GM18502 (cell line): ENCODE measurements at regions not wholly inside any gene's neighbourhood (a gene's known extent, or its start where the extent isn't known, plus 50 kb on each side); places are given as distances from the start of the nearest gene placed in this dataset.
"Not testable (repeated sequence)": the region's sequence is repeated elsewhere in the genome, so short reads cannot be mapped to it uniquely, and the experiment has no call there.

Experiments used
- ATAC-seq: cut with Tn5 transposase; IDR thresholded peaks from one replicate; pipeline ENCODE4 v1.9.1; 2021; ENCODE audit warnings: mild to moderate bottlenecking; ENCODE audit not compliant: unreplicated experiment, poor library complexity

DNA sequence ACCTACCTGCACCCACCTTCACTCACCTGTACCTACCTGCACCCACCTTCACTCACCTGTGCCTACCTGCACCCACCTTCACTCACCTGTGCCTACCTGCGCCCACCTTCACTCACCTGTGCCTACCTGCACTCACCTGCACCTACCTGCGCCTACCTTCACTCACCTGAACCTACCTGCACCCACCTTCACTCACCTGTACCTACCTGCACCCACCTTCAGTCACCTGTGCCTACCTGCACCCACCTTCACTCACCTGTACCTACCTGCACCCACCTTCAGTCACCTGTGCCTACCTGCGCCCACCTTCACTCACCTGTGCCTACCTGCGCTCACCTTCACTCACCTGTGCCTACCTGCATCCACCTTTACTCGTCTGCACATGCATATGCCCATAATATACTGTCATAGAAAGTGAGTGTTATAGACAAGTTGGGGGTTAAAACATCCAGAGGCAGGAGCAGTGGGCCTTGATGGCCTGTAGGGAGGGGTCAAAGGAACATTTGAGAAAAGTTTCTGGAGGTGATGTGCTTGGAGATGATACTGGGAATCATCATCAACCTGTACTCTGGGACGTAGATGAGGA is 232.9 kb upstream of the ZFP64 start:
- ATAC-seq, result not testable (repeated sequence)

DNA sequence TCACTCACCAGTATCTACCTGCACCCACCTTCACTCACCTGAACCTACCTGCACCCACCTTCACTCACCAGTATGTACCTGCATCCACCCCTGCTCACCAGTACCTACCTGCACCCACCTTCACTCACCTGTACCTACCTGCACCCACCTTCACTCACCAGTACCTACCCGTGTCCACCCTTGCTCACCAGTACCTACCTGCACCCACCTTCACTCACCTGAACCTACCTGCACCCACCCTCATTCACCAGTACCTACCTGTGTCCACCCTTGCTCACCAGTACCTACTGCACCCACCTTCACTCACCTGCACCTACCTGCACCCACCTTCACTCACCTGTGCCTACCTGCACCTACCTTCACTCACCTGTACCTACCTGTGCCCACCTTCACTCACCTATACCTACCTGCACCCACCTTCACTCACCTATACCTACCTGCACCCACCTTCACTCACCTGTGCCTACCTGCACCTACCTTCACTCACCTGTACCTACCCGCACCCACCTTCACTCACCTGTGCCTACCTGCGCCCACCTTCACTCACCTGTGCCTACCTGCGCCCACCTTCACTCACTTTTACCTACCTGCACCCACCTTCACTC is 232.1 kb upstream of the ZFP64 start:
- ATAC-seq, result not testable (repeated sequence)

DNA sequence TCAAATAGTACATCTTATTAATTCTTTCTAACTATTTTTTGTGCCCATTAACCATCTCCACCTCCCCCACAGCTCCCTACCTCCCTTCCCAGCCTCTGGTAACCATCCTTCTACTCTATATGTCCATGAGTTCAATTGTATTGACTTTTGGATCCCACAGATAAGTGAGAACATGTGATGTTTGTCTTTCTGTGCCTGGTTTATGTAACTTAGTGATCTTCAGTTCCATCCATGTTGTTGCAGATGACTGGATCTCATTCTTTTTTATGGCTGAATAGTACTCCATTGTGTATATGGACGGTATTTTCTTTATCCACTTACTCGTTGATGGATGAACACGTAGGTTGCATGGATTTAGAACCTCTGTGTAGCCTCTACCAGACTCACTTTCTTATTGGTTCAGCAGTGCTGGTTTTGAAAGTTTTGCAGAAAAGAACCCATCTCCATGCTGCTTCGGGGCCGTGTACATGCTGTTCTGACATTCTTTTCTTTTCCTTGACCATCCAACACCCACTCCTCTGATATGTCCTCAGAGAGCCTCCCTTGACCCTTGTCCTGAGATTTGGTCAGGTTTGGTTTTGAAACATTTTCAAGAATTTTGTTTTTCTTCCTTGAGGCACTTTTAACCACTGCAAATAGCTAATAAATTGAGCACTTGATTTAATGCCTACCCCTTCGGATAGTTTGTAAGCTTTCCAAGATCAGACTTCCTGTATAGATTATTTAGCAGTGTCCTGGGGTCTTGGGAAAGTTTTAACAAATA is 231.2 kb upstream of the ZFP64 start:
- ATAC-seq, result no peak

DNA sequence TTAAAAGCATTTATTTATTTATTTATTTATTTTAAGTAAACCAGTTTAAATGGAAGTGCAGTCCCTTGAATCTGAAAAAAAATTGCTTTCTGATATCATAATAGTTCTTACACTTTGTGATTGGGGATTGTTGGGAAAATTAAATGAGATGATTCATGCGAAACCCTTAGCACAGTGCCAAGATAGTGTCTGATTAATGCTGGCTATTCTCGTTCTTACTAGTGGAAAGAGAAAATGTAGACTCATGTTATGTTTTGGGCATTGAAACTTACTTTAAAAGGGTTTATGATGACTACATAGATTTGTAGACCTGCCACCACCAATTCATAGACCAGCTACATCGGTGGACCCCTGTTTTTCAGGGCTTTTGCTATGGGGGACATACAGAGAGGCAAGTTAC is 229.2 kb upstream of the ZFP64 start:
- no peak for ATAC-seq

DNA sequence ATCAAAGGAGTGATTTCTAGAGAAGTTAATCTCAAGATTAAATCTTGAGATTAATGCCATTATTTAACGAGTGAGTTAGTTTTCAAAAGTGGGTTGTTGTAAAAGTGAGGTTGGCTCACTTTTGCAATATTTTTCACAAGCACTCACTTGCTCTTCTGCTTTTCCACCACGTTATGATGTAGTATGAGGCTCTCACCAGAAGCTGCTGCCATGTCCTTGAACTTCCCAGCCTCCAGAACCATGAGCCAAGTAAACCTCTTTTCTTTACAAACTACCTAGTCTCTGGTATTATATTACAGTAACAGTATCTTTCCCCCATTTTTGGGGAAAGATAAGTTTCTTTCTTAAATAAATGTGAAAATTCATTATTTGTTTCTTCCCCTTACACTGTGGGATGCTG is 227.6 kb upstream of the ZFP64 start:
- ATAC-seq, result no peak

DNA sequence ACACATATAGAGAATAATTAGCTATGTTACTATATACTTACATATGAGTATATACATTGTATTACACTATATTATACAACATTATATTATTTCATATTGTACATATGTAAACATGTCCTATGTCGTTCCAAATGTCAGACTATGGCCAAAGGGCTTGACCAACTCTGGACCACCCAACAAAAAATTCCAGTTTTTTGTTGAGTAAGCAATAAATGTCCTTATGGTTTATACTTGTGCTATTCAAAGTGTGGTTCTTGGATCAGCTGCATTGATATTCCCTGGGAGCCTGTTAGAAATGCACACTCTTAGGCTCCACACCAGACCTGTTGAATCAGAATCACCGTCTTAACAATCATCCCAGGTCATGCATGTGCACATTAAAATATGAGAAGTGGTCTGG is 225.4 kb upstream of the ZFP64 start:
- ATAC-seq, result no peak

DNA sequence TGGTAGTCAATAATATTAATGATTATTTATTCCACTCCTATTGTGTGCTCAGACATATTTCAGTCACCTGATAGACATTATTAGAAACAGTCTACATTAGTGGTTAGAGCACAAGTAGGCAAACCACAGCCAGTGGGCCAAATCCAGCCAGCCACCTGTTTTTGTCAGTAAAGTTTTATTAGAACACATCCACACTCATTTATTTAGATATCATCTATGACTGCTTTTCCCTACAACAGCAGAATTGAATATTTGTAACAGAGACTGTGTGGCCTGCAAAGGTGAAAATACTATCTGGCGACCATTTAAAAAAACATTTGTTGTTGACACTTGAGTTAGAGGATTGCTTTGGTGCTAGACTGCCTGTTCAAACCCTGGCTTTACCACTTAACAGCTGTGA is 220.0 kb upstream of the ZFP64 start:
- ATAC-seq, result no peak

DNA sequence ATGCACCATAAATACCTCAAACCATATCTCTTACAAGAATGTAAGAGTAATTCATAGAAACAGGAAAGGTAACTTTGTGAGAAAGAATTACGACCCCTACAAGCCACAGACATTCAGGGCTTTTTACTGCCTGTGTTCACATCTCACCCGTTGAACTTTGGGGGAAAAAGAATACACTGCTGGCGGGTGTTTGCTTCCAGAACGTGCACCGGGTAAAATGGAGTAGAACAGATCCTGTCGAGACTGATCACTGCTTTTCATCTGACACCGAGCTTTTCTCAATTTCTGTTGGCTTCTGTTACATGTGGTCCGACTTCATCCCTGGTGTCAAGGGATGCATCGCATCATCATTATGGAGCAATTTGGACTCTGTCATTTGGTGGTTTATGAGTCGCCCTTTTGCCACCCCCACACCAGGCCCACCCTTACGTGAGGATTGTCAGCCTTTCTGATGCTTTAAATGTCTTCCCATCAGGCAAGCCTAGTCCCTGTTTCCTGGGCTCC is 219.2 kb upstream of the ZFP64 start:
- no peak for ATAC-seq

DNA sequence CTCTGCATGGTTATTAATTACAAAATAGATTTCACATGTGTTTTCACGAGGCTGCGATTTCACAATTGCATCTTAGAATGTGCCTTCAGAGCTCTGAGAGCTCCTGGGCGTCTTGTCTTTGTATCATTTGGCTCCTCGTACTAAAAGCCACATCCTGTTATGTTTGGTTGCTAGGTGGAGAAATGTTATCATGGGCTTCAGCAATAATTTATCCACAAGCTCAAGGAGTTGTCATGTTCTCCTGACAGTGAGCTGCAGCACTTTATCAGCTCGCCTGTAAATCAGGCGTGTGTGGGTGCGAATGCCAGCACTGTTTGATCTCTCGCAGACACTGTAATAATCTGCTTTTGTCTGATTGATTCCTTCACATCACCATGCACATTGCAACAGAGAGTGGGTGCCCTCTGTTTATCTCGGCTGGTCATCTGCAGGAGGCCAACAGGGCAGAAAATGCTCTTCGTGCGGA is 218.6 kb upstream of the ZFP64 start:
- ATAC-seq, result no peak

DNA sequence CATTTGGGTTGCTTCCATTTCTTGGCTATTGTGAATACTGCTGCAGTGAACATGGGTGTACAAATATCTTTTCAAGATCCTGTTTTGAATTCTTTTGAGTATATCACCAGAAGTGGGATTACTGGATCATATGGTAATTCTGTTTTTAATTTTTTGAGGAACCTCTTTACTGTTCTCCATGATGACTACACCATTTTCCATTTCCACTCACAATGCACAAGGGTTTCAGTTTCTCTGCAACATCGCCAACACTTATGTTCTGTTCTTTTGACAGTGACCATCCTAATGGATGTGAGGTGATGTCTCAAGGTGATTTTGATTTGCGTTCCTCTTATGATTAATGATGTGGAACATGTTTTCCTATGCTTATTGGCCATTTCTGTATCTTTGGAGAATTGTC is 214.4 kb upstream of the ZFP64 start:
- ATAC-seq, result no peak

DNA sequence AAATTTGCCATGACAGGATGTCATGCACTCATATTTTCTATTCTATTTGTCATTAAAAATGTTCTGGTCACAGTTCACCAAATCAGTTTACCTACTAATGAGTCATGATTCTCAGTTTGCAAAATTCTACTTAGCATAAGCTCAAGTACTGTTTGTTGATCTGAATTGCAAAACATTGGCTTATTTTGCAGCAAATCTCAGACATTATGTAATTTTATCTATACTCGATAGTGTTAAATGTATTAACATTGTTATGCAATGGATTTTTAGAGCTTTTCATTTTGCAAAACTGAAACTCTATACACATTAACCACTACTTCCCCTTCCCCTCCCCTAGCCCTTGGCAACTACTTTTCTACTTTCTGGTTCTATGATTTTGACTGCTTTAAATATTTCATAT is 213.8 kb upstream of the ZFP64 start:
- ATAC-seq, result peak; percentile 79

DNA sequence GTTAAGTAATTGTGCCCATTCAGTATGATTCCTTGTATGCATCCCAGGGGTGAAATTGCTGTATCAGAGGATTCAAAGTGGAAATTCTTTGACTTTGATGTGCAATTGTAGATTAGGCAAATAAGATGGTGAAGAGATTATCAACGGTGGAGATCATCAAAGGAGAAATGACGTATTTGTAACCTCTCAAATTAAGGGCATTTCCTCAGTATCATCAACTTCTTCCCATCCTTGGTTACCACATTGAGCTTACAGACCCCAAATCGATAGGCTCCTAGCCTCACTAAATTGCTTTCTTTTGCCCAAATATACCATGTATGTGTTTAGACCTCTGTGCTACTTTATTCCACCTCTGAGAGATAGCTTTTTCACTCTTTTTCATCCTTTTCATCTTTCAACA is 213.1 kb upstream of the ZFP64 start:
- ATAC-seq, result no peak

DNA sequence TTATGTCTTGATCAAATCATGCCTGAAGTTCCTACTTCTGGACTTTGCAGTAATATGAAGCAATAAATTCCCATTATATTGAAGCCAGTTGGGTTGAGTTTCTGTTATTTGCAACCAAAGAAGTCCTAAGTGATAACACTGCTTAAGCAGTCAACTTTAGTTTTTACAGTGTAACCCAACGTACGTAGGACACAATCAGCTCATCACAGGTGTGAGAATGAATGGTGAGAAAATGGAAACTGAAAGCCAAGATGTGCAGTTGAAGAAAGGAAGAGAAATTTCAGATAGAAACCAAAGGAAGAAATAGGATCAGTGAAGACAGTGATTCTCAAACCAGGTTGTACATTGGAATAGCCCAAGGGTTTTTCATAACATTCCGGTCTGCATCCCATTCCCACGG is 211.4 kb upstream of the ZFP64 start:
- ATAC-seq, result no peak

DNA sequence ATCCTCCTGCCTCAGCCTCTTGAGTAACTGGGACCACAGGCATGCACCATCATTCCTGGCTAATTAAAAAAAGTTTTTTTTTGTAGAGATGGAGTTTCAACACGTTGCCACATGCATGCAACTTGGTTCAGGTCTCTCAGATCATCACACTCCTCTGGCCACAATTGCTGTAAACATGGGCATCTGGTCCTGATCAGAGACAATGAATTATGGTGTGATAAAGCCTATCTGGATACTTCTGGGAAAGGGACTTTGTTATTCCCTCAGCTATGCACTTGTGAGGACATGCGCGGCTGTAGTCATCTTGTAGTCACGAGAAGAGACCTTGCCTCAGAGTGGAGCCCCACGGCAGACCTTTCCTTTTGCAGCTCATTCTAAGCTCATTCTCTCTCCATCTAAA is 210.9 kb upstream of the ZFP64 start:
- ATAC-seq, result no peak

DNA sequence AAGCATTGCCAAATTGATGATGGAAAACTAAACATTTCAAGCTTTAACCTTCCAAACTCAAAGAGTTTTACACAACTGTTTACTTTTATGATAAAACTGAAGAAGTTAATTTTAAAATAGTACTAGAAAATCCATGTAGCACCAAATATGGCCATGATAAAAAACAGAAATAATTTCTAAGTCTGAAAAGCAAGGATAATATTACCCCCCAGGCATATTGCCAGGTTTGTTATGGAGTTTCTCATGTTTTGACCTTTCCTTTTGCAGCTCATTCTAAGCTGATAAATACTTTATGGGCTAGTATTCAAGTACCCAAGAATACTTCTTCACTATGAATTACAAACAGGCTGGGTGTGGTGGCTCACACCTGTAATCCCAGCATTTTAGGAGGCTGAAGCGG is 209.9 kb upstream of the ZFP64 start:
- no peak for ATAC-seq

DNA sequence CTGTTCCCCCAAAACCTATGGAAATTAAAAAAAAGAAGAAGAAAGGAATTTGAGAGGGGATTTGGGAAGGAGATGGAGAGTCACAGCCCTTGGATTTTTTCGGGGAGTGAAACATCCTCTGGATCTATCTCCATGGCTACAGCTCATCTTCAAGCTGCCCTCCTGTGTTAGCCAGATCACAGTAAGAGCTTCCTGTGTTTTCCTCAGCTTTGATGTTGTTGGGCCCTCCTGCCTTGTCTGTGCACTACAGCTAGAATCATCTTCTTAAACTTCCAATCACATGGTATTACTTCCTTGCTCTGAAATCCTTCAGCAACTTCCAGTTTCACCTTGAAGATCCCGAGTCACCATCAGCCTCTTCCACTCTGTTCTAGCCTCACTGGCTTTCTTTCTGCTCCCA is 207.8 kb upstream of the ZFP64 start:
- ATAC-seq, result no peak

DNA sequence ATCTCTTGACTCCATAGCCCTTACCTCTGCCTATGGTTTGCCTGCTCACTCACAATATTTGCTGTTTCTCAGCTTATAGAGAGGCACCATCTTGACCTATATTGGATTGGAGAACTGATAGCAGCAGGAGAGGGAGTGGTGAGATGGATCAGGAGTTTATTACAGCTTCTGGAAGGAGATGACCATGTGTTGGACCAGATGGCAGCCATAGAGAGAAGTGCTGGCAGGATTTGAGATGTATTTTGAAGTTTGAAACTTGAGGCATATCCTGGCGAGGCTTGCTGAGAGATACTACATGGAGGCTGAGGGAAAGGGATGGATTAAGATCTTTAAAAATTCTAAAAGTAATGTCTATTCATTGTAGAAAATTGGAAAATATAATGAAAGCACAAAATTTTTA is 198.0 kb upstream of the ZFP64 start:
- no peak for ATAC-seq

DNA sequence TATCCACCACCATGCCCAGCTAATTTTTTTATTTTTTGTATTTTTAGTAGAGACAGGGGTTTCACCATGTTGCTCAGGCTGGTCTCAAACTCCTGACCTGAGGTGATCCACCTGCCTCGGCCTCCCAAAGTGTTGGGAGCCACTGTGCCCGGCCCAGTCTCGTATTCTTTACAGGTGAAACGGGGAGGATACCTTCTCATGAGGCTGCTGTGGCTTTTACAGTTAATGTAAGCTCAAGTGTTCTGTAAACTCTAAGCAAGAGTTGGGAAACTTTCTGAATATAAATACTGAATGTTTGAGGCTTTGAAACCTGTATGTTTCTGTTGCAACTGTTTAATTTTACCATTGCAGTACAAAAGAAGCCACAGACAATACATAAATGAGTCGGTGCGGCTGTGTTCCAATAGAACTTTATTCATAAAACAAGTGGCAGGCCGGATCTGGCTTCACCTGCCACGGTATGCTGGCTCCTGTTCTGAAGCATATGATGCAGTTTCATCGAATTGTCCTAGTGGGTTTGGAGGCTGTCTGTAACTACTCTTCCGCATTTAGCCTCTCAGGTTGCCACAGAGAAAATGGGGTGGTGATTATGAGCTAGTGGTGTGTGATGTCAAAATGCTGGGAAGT is 192.5 kb upstream of the ZFP64 start:
- ATAC-seq, result no peak

DNA sequence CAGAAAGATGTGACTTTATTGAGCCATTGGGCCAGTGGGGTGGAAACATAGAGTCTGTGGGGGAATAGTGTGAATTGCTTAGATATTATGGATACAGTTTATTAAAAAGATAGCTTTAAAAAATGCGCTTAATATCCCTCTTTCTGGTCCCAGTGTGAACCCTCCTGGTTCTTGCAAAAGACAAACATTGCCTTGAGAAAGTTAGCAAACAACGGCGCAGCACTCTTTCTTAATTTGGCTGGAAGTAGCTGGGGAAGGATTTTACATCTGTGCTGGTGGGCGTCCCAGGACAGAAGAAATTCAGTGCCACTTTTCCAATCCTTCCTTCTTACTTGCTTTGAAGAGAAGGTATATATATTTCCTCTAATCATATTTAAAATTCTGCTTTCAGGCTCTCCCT is 191.4 kb upstream of the ZFP64 start:
- no peak for ATAC-seq

DNA sequence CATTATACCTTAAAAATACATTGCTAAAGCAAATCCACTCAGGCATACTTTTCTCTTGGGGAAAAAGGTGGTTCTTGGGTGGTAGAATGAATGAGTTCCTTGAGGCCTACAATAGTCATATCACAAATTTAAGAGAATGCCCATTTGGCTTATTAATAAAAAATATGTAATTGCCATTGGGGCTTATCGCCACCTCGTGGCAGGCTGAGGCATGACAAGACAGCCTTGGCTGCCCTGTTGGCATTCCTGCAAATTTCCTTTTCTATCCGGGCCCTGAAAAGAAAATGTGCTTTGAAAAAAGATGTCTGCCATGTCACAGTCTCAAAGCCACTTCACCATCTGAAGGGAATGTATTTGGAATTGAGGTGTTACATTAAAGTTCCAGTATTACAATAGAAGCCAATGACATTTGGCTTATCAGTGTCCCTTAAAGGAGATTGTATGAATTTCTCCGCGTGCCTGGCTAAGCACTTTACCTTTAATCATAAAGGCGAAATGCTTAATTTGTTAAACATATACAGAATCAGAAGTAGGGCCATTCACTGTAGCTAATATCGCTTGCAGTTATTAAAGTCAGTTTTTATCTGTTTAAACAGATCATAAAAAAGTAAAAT is 188.3 kb upstream of the ZFP64 start:
- ATAC-seq, result no peak

DNA sequence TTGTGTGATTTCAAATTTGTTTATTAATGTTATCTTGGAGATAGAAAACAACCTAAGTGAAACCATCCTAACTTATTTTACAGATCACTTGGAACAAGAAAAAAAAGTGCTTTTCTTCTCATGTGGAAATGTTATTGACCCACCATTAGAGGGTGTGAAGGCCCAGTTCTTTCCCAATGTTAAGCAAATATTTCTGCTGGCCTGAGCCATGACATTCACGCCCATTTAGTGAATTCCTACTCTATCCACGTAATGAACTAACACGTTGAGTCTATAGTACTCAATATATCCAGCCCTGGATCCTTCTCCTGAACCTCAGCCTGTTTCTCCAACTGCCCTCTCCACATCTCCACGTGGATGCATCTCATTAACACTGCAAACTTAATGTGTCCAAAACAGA is 180.6 kb upstream of the ZFP64 start:
- no peak for ATAC-seq
